HUDEP-2 (cell line): ENCODE measurements at regions not wholly inside any gene's neighbourhood (a gene's known extent, or its start where the extent isn't known, plus 50 kb on each side); places are given as distances from the start of the nearest gene placed in this dataset.

Experiments
- DNase-seq, 76 experiments: peaks; one replicate each; lab custom pipeline; 2025; ENCODE audit not compliant: unreplicated experiment in 76 of 76; lab: John Stamatoyannopoulos, UW

- DNase-seq: no peak
Observed at GRCh38 chr16:63787014-63787413, 1334.8 kb downstream of the CDH11 start.

GRCh38 chr16:63785170-63785569 is 1336.7 kb downstream of the CDH11 start:
- no peak for DNase-seq

GRCh38 chr16:63776437-63776836 is 1345.4 kb downstream of the CDH11 start:
- no peak for DNase-seq

- no peak for DNase-seq
Observed at GRCh38 chr16:63776034-63776433, 1345.8 kb downstream of the CDH11 start.

- DNase-seq: no peak
Observed at GRCh38 chr16:63774302-63774701, 1347.6 kb downstream of the CDH11 start.

GRCh38 chr16:63769211-63769610 is 1352.7 kb downstream of the CDH11 start:
- no peak for DNase-seq

- peak in 3 of 76 experiments; percentile 56 to 78 (median 62) for DNase-seq
Observed at GRCh38 chr16:63760246-63760645, 1361.6 kb downstream of the CDH11 start.

GRCh38 chr16:63752347-63752746 is 1369.5 kb downstream of the CDH11 start:
- DNase-seq: no peak

- DNase-seq: no peak
Observed at GRCh38 chr16:63749276-63749675, 1372.6 kb downstream of the CDH11 start.

- no peak for DNase-seq
Observed at GRCh38 chr16:63745456-63745855, 1376.4 kb downstream of the CDH11 start.

- no peak for DNase-seq
Observed at GRCh38 chr16:63744077-63744874, 1377.6 kb downstream of the CDH11 start.

GRCh38 chr16:63742150-63742549 is 1379.7 kb downstream of the CDH11 start:
- DNase-seq: no peak

GRCh38 chr16:63737633-63738032 is 1384.2 kb downstream of the CDH11 start:
- no peak for DNase-seq

- DNase-seq: no peak
Observed at GRCh38 chr16:63735456-63735855, 1386.4 kb downstream of the CDH11 start.

GRCh38 chr16:63720848-63721247 is 1401.0 kb downstream of the CDH11 start:
- DNase-seq: peak in 2 of 76 experiments; percentile 13 to 21

GRCh38 chr16:63719926-63720325 is 1401.9 kb downstream of the CDH11 start:
- no peak for DNase-seq

- no peak for DNase-seq
Observed at GRCh38 chr16:63717806-63718205, 1404.1 kb downstream of the CDH11 start.

- DNase-seq: no peak
Observed at GRCh38 chr16:63714876-63715275, 1407.0 kb downstream of the CDH11 start.

- DNase-seq: no peak
Observed at GRCh38 chr16:63712725-63713124, 1409.1 kb downstream of the CDH11 start.

GRCh38 chr16:63703612-63704011 is 1418.3 kb downstream of the CDH11 start:
- DNase-seq: no peak

- DNase-seq: no peak
Observed at GRCh38 chr16:63702981-63703590, 1418.8 kb downstream of the CDH11 start.

GRCh38 chr16:63697736-63698135 is 1424.1 kb downstream of the CDH11 start:
- DNase-seq: no peak
